ENCODE measurements at regions not wholly inside any gene's neighbourhood (a gene's known extent, or its start where the extent isn't known, plus 50 kb on each side); places are given as distances from the start of the nearest gene placed in this dataset.

DNA sequence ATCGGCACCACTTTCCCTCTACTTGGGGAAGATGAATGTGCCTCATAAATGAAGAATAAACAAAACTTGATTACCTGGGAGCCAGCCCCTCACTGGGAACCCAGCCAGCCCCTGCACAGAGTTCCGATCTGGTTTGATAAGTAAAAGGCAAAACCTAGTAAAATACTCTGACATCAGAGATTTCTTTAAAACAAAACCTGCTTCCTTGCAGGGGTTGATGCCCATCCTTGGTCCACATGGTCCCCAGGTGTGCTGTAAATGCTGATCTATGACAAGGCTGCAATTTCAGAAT, 218.8 kb upstream of the APCDD1 start:
- no peak overlapping the region for H3K4me3 ChIP-seq
- WGBS, 2 donors: 71 to 87% methylated on average over 2 of the region's 2 CpGs

DNA sequence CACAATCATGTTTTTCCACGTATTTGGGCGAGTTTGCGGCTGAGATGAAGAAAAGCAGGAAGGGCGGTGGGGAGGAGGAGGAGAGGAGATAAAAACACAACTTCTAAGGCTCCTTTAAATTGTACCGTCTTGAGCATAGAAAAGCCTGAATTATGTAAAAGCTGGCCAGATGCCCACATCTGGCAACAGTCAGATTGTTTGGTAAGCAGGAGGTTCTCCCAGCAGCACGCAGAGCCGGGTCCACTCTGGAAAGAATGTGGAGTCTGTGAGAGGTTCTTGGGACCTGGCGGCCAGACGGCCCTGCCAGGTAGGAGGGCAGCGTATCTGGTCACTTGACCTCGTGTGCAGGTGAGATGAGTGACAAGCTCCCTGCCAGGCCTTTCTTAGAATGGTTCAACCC, 215.3 kb upstream of the APCDD1 start:
- WGBS, 2 donors: 38 to 39% methylated on average over 11 of the region's 11 CpGs
- Histone ChIP-seq H3K27ac (ENCODE audit: low read depth in 1 of 2, low read length in 1 of 2) (no peak overlapping the region), H3K27me3 (ENCODE audit: control insufficient read depth in 3 of 3, insufficient read depth in 3 of 3, low read length in 2 of 3) (no peaks in the 10 kb centered on the region), H3K4me1 (ENCODE audit: control insufficient read depth in 5 of 5, insufficient read depth in 5 of 5, low read length in 5 of 5) (peaks cover 0 to 51% (median 34%) of the 10 kb centered on the region in 5 donors), H3K4me3 (no peak overlapping the region), H3K9ac (ENCODE audit: insufficient read depth in 1 of 2, low read length in 2 of 2) (no peak overlapping the region), H3K9me3 (ENCODE audit: control insufficient read depth in 4 of 4, insufficient read depth in 3 of 4, low read length in 3 of 4) (no peaks in the 10 kb centered on the region), H3K36me3 (ENCODE audit: control insufficient read depth in 4 of 4, insufficient read depth in 4 of 4, low read length in 4 of 4) (no peaks in the 10 kb centered on the region)
- TF ChIP-seq, protein P1, sequence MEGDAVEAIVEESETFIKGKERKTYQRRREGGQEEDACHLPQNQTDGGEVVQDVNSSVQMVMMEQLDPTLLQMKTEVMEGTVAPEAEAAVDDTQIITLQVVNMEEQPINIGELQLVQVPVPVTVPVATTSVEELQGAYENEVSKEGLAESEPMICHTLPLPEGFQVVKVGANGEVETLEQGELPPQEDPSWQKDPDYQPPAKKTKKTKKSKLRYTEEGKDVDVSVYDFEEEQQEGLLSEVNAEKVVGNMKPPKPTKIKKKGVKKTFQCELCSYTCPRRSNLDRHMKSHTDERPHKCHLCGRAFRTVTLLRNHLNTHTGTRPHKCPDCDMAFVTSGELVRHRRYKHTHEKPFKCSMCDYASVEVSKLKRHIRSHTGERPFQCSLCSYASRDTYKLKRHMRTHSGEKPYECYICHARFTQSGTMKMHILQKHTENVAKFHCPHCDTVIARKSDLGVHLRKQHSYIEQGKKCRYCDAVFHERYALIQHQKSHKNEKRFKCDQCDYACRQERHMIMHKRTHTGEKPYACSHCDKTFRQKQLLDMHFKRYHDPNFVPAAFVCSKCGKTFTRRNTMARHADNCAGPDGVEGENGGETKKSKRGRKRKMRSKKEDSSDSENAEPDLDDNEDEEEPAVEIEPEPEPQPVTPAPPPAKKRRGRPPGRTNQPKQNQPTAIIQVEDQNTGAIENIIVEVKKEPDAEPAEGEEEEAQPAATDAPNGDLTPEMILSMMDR (IDR thresholded peaks at IDR 0.05; ENCODE audit: control extremely low read depth, extremely low read depth): no peak
- ATAC-seq (ENCODE audit: insufficient read depth, low FRiP score): no peak
- DNase-seq: peak; percentile 77 to 93 (median 89)

More for the DNA sequence above, 218.8 kb upstream of the APCDD1 start:
- Histone ChIP-seq H3K4me1 (ENCODE audit: control insufficient read depth in 5 of 5, insufficient read depth in 5 of 5, low read length in 5 of 5) (peaks cover 0 to 48% (median 33%) of the 10 kb centered on the region in 5 donors), H3K27ac (ENCODE audit: low read depth in 1 of 2, low read length in 1 of 2) (no peak overlapping the region), H3K36me3 (ENCODE audit: control insufficient read depth in 4 of 4, insufficient read depth in 4 of 4, low read length in 4 of 4) (no peaks in the 10 kb centered on the region), H3K9me3 (ENCODE audit: control insufficient read depth in 4 of 4, insufficient read depth in 3 of 4, low read length in 3 of 4) (no peaks in the 10 kb centered on the region), H3K27me3 (ENCODE audit: control insufficient read depth in 3 of 3, insufficient read depth in 3 of 3, low read length in 2 of 3) (no peaks in the 10 kb centered on the region), H3K9ac (ENCODE audit: insufficient read depth in 1 of 2, low read length in 2 of 2) (no peak overlapping the region)
- TF ChIP-seq, protein P1 (IDR thresholded peaks at IDR 0.05; ENCODE audit: control extremely low read depth, extremely low read depth): no peak
- DNase-seq: peak in 1 of 3 donors; percentile 29
- no peak for ATAC-seq (ENCODE audit: insufficient read depth, low FRiP score)

DNA sequence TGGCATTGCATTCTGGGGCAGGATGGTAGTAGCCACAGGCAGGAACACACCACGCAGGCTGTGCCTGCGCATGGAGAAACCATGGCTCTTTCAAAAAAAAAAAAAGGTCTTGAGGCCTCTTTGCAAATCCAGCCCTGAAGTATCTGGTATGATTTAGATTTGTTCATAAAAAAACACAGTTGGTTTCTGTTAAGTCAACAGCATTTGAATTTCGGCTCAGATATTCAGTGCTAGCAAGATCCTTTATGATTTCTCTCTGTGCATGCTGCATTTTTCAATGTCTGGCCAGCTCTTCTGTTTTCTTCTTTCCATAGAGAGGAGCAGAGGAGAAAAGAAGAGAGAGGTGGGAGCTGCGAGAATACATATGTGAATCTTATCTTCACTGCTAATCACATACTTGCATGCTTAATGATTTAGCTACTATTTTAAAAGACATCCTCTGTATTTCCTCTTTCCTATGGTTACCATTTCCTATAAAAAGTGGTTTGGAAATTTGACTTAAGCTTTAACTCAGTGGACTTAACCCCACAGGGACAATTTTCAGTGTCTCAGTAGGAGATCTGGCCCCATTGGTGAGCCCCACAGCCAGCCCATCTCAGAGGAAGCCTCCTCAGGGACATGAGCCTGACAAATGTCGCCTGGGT, 214.3 kb upstream of the APCDD1 start:
- Histone ChIP-seq H3K27ac (ENCODE audit: low read depth in 1 of 2, low read length in 1 of 2) (no peak overlapping the region), H3K4me3 (no peak overlapping the region), H3K36me3 (ENCODE audit: control insufficient read depth in 4 of 4, insufficient read depth in 4 of 4, low read length in 4 of 4) (no peaks in the 10 kb centered on the region), H3K27me3 (ENCODE audit: control insufficient read depth in 3 of 3, insufficient read depth in 3 of 3, low read length in 2 of 3) (no peaks in the 10 kb centered on the region), H3K4me1 (ENCODE audit: control insufficient read depth in 5 of 5, insufficient read depth in 5 of 5, low read length in 5 of 5) (peaks cover 0 to 50% (median 35%) of the 10 kb centered on the region in 5 donors), H3K9me3 (ENCODE audit: control insufficient read depth in 4 of 4, insufficient read depth in 3 of 4, low read length in 3 of 4) (no peaks in the 10 kb centered on the region), H3K9ac (ENCODE audit: insufficient read depth in 1 of 2, low read length in 2 of 2) (no peak overlapping the region)
- TF ChIP-seq, protein P1 (IDR thresholded peaks at IDR 0.05; ENCODE audit: control extremely low read depth, extremely low read depth): no peak
- WGBS, 2 donors: 54 to 73% methylated on average over 5 of the region's 5 CpGs
- DNase-seq (peak in 2 of 3 donors; percentile 59 to 73), ATAC-seq (ENCODE audit: insufficient read depth, low FRiP score) (no peak)

DNA sequence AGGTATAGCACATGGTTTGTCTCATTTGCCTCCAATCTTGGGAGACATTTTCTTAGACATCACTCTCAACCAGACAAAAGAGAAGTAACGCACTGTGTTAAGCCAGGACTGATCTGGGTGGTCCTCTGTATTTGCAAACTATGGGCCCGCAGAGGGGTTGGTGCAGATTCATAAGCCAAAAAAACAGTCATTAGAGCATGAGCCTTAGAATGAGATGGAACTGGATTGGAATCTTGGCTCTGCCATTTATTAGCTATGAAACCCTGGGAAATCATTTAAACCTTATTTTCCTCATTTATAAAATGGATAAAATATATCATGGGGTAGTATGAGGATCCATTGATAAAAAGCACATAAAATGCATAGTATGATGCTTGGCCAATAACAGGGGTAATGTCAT, 213.5 kb upstream of the APCDD1 start:
- Histone ChIP-seq H3K4me3 (no peak overlapping the region), H3K9ac (ENCODE audit: insufficient read depth in 1 of 2, low read length in 2 of 2) (no peak overlapping the region), H3K27ac (ENCODE audit: low read depth in 1 of 2, low read length in 1 of 2) (no peak overlapping the region), H3K4me1 (ENCODE audit: control insufficient read depth in 5 of 5, insufficient read depth in 5 of 5, low read length in 5 of 5) (peaks cover 0 to 50% (median 28%) of the 10 kb centered on the region in 5 donors), H3K27me3 (ENCODE audit: control insufficient read depth in 3 of 3, insufficient read depth in 3 of 3, low read length in 2 of 3) (no peaks in the 10 kb centered on the region), H3K9me3 (ENCODE audit: control insufficient read depth in 4 of 4, insufficient read depth in 3 of 4, low read length in 3 of 4) (no peaks in the 10 kb centered on the region), H3K36me3 (ENCODE audit: control insufficient read depth in 4 of 4, insufficient read depth in 4 of 4, low read length in 4 of 4) (no peaks in the 10 kb centered on the region)
- DNase-seq (peak in 1 of 3 donors; percentile 42), ATAC-seq (ENCODE audit: insufficient read depth, low FRiP score) (no peak)
- TF ChIP-seq, protein P1 (IDR thresholded peaks at IDR 0.05; ENCODE audit: control extremely low read depth, extremely low read depth): no peak
- 95 to 100% methylated on average over 2 of the region's 2 CpGs for WGBS, 2 donors
